Fibroblast of the aortic adventitia (primary cell): ENCODE measurements at regions not wholly inside any gene's neighbourhood (a gene's known extent, or its start where the extent isn't known, plus 50 kb on each side); places are given as distances from the start of the nearest gene placed in this dataset.

ENCODE experiments used
- DNase-seq: peaks from one replicate; pipeline ENCODE4 v3.0.0-alpha.2; 2010; ENCODE audit warnings: low read depth
- H3K4me3 ChIP-seq: 2 replicates; pipeline ENCODE4 v1.5.1; 2011; ENCODE audit warnings: low read depth, mild to moderate bottlenecking, control low read depth, low read length, moderate library complexity
- TF ChIP-seq, protein P1 (sequence below): IDR thresholded peaks from 2 replicates; pipeline ENCODE4 v1.5.1; 2011; ENCODE audit warnings: mild to moderate bottlenecking, low read length, control low read depth, inconsistent platforms; ENCODE audit not compliant: insufficient read depth

- H3K4me3 ChIP-seq = no peak overlapping the region
- DNase-seq = no peak
- TF ChIP-seq, protein P1, sequence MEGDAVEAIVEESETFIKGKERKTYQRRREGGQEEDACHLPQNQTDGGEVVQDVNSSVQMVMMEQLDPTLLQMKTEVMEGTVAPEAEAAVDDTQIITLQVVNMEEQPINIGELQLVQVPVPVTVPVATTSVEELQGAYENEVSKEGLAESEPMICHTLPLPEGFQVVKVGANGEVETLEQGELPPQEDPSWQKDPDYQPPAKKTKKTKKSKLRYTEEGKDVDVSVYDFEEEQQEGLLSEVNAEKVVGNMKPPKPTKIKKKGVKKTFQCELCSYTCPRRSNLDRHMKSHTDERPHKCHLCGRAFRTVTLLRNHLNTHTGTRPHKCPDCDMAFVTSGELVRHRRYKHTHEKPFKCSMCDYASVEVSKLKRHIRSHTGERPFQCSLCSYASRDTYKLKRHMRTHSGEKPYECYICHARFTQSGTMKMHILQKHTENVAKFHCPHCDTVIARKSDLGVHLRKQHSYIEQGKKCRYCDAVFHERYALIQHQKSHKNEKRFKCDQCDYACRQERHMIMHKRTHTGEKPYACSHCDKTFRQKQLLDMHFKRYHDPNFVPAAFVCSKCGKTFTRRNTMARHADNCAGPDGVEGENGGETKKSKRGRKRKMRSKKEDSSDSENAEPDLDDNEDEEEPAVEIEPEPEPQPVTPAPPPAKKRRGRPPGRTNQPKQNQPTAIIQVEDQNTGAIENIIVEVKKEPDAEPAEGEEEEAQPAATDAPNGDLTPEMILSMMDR = no peak
These were observed 57.9 kb upstream of the CES5A start for GRCh38 chr16:55933038-55933437.

DNA sequence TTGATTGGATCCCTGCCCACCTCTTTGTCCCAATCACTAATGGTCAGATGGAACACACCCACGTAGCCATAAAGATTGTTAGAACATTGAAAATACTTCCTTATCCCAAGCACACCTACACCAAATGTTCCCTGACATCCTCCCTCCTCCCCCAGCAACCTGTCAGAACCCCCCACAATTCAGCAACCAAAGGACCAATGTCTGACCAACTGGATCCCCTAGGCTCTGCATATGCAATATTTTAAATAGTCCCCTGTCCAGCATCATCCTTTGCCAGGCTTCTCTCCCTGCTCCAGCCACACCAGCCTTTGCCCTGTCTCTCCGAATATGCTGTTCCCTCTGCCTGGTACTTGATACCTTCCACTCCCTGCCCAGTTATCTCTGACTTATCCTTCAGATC is 54.9 kb upstream of the CES5A start:
- no peak for DNase-seq
- no peak overlapping the region for H3K4me3 ChIP-seq
- TF ChIP-seq, protein P1 = no peak

DNA sequence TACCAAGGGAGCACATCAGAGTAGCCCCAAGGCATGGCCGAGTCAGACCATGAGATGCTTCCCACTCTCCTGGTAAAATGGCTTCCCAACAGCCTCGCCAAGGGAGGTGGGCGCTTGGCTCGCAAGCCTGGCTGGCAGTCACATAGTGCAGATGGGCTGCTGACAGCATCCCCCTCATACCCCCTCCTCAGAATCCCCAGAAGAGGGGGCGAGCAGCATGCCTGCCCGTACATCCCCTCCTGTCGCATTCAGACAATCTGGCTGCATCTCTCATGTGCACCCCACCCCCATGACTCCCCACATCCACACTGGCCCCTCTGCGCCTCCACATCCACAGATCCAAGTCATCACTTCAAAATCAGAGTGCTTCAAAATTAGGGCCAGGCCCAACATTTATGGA is 54.0 kb upstream of the CES5A start:
- H3K4me3 ChIP-seq = no peak overlapping the region
- TF ChIP-seq, protein P1 = no peak
- no peak for DNase-seq

DNA sequence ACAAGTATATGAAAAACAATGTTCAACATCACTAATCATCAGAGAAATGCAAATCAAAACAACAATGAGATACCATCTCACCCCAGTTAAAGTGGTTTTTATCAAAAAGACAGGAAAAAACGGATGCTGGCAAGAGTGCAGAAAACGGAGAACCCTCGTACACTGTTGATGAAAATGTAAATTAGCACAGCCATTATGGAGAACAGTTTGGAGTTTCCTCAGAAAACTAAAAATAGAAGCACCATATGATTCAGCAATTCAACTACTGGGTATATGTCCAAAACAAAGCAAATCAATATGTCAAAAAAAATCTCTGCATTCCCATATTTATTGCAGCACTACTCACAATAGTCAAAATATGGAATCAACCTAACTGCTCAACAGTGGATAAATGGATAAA is 50.1 kb upstream of the CES5A start:
- DNase-seq = no peak
- TF ChIP-seq, protein P1 = no peak
- H3K4me3 ChIP-seq = no peak overlapping the region
